ENCODE measurements at regions not wholly inside any gene's neighbourhood (a gene's known extent, or its start where the extent isn't known, plus 50 kb on each side); places are given as distances from the start of the nearest gene placed in this dataset.

- Mint-ChIP-seq H3K9me3 (no peaks in the 10 kb centered on the region), H3K27ac (no peak overlapping the region), H3K4me3 (no peak overlapping the region), H3K36me3 (ENCODE audit: low read depth) (no peaks in the 10 kb centered on the region), H3K4me1 (ENCODE audit: low read depth) (no peaks in the 10 kb centered on the region), H3K27me3 (ENCODE audit: low read depth) (no peaks in the 10 kb centered on the region)
Observed at GRCh38 chr1:208892147-208892546, 648.0 kb upstream of the PLXNA2 start.

DNA sequence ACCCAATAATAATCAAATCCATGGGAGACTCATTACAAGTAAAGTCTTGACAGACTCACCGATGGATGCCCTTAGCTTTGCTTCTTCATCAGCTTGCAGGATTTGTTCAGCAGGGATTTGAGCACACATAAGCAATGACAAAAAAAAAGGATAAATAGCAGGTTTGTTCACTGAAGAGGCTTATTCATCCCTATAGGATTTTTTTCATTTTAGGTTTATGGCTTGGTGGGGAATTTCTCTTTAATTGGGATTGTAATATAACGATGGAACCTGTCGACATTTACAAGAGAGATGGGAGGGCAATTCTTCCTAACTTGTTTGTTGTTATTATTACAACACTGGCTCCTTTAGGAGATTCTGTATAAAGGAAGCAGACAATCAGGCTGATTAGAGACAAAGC, 649.1 kb upstream of the PLXNA2 start:
- Mint-ChIP-seq H3K4me3 (no peak overlapping the region), H3K27ac (no peak overlapping the region), H3K27me3 (ENCODE audit: low read depth) (peaks cover under 1% of the 10 kb centered on the region), H3K9me3 (no peaks in the 10 kb centered on the region), H3K4me1 (ENCODE audit: low read depth) (no peaks in the 10 kb centered on the region), H3K36me3 (ENCODE audit: low read depth) (no peaks in the 10 kb centered on the region)

DNA sequence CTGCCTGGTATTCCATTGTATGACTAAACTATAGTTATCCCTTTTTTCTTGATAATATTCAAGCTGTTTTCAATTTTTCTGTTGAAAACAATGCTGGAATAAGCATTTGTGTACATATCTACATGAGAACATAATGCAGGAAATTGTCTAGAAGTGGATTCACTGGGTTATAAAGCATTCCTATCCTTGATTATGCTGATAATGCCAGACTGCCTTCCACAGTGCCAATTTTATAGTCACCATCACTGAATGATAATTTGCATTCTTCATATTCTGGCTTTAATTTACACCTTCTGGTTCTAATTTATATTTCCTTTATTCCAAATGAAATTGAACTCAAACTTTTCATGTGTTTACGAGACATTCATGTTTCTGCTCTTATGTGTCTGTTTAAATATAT, 651.0 kb upstream of the PLXNA2 start:
- H3K27ac Mint-ChIP-seq = no peak overlapping the region
- peaks cover 3% of the 10 kb centered on the region for H3K27me3 Mint-ChIP-seq (ENCODE audit: low read depth)
- no peak overlapping the region for H3K4me3 Mint-ChIP-seq
- no peaks in the 10 kb centered on the region for H3K36me3 Mint-ChIP-seq (ENCODE audit: low read depth)
- no peaks in the 10 kb centered on the region for H3K4me1 Mint-ChIP-seq (ENCODE audit: low read depth)
- H3K9me3 Mint-ChIP-seq = no peaks in the 10 kb centered on the region

DNA sequence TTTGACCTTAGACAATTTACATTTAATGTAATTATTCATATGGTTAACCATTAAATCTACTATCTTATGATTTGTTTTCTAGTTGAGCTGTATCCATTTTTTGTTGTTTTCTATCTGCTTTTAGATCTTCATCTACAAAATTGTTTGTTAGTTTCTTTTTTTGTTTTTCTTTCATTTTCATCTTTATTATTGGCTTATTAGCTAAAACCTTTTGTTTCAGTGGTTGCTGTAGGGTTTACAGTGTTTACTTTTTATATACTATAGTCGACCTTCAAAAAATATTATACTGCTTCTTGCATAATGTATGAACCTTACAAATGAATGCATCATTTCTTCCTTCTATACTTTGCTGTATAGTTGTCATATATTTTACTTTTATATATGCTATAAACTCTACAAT, 651.6 kb upstream of the PLXNA2 start:
- no peaks in the 10 kb centered on the region for H3K36me3 Mint-ChIP-seq (ENCODE audit: low read depth)
- peaks cover 3% of the 10 kb centered on the region for H3K27me3 Mint-ChIP-seq (ENCODE audit: low read depth)
- H3K27ac Mint-ChIP-seq = no peak overlapping the region
- no peak overlapping the region for H3K4me3 Mint-ChIP-seq
- no peaks in the 10 kb centered on the region for H3K9me3 Mint-ChIP-seq
- H3K4me1 Mint-ChIP-seq (ENCODE audit: low read depth) = no peaks in the 10 kb centered on the region

DNA sequence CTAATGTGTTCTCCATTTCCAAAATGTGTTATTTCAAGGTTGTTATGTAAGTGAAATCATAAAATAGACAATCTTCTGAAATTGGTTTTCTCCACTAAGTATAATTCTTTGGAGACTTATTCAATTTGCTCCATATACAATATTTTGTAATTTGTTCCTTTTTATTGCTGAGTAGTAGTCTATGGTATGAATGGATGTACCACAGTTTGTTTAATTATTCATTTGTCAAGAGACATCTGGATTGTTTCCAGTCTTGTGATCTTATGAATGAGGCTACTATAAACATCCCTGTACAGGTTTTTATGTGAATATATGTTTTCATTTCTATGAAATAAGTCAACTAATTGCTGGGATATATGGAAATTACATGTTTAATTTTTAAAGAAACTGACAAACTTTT, 652.6 kb upstream of the PLXNA2 start:
- H3K9me3 Mint-ChIP-seq = no peaks in the 10 kb centered on the region
- no peak overlapping the region for H3K4me3 Mint-ChIP-seq
- H3K27ac Mint-ChIP-seq = no peak overlapping the region
- H3K36me3 Mint-ChIP-seq (ENCODE audit: low read depth) = no peaks in the 10 kb centered on the region
- peaks cover 3% of the 10 kb centered on the region for H3K27me3 Mint-ChIP-seq (ENCODE audit: low read depth)
- H3K4me1 Mint-ChIP-seq (ENCODE audit: low read depth) = no peaks in the 10 kb centered on the region

- Mint-ChIP-seq H3K27me3 (ENCODE audit: low read depth) (peaks cover 3% of the 10 kb centered on the region), H3K36me3 (ENCODE audit: low read depth) (no peaks in the 10 kb centered on the region), H3K27ac (no peak overlapping the region), H3K4me1 (ENCODE audit: low read depth) (no peaks in the 10 kb centered on the region), H3K9me3 (no peaks in the 10 kb centered on the region), H3K4me3 (no peak overlapping the region)
Observed at GRCh38 chr1:208899438-208899837, 655.3 kb upstream of the PLXNA2 start.

DNA sequence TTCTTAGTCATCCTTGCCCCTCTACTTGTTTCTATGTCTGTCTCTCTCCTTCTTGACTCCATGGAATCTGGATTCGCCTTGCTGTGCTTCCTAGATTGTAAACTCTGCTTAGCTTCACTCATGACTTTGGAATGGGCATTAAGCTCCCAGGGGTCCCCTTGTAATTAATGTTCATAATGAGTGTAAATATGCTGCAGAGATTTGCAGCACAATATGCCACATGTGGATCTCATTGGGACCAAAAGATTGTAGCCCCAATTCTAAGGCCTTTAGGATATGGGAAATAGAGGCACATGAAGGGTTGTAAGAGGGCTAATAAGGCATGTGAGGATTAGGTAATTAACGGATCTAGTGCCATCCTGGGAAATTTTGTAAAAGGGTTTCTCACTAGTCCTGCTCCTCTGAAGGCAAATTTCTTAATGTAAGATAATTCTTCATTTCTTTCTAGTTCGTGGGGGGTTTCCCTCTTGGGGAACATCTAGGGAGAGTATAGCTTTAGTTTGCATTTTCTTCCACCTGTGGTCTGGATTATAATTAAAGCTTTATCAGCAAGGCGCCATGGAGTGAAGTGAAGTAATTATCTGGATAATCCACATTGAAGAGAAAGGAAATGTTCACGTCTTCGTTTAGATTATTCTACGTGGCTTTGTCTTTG, 659.2 kb upstream of the PLXNA2 start:
- H3K4me1 Mint-ChIP-seq (ENCODE audit: low read depth) = no peaks in the 10 kb centered on the region
- no peak overlapping the region for H3K27ac Mint-ChIP-seq

GRCh38 chr1:208907790-208908189, 663.6 kb upstream of the PLXNA2 start:
- Mint-ChIP-seq H3K4me3 (no peak overlapping the region), H3K36me3 (ENCODE audit: low read depth) (no peaks in the 10 kb centered on the region), H3K4me1 (ENCODE audit: low read depth) (no peaks in the 10 kb centered on the region)

More for the DNA sequence above, 659.2 kb upstream of the PLXNA2 start:
- Mint-ChIP-seq H3K27me3 (ENCODE audit: low read depth) (peaks cover 1% of the 10 kb centered on the region), H3K9me3 (no peaks in the 10 kb centered on the region), H3K36me3 (ENCODE audit: low read depth) (no peaks in the 10 kb centered on the region), H3K4me3 (no peak overlapping the region)

DNA sequence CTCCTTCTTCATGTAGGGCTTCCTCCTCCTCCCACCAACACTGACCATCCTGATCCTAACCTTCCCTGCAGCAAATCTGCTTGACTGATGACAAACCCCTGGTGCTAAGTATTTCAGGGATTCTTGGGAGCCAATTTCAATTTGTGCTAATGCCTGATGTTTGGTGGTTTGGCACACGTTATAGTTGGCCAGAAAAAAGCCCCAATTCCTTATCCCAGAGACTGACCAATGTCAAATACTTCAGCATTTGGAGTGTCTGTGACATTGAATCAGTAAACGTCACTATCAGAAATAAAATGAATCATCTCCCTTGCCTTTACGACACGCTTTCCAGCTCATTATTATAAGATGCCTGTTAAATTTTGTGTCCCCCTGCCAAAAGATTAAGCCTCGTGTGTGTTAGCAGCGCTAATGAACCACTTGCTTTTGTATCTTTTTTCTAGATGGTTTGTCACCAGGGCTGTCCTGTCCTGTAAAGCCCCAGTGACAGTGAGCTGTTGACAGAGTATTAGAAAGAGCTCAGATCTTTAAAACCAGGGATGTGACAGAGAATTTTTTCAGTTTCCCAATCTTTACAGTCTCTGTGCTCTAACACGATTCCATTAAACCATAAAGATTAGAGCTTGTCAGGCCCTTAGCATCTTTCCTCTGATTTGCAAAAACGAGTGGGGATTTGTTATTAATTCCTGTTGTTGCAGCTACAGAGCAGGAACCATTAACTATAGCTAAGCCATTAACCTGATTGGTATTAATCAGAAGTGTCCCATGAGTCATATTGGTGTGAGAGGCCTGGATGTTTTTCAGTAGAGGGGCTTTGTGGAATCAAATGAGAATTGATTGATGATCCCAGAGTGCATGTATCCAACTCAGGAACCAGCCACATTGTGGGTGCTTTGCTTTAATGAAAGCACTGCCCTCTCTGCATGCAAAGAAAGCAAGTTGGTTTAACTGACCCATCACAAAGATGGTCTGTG, 665.1 kb upstream of the PLXNA2 start:
- no peak overlapping the region for H3K4me3 Mint-ChIP-seq
- H3K9me3 Mint-ChIP-seq = no peaks in the 10 kb centered on the region
- H3K36me3 Mint-ChIP-seq (ENCODE audit: low read depth) = no peaks in the 10 kb centered on the region
- no peak overlapping the region for H3K27ac Mint-ChIP-seq
- no peaks in the 10 kb centered on the region for H3K4me1 Mint-ChIP-seq (ENCODE audit: low read depth)
- no peaks in the 10 kb centered on the region for H3K27me3 Mint-ChIP-seq (ENCODE audit: low read depth)

More at GRCh38 chr1:208907790-208908189, 663.6 kb upstream of the PLXNA2 start:
- Mint-ChIP-seq H3K9me3 (no peaks in the 10 kb centered on the region), H3K27ac (no peak overlapping the region), H3K27me3 (ENCODE audit: low read depth) (no peaks in the 10 kb centered on the region)

DNA sequence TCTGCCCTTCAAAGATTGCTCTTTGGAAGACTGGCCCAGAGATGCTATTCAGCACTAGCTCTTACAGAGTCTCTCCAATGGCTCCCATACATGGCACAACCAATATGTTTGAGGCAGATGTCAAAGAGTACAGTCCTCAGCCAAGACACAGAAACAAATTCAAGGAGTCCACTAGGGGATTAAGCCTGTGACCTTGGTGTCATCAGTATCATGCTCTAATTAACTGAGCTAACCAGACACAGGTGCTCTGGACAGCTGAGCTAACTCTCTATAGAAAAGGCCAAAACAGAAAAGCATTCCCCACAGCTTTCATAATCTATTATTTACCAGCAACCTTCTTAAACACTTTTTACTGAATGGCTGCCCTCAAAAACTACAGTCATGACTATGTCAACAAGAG, 666.0 kb upstream of the PLXNA2 start:
- H3K36me3 Mint-ChIP-seq (ENCODE audit: low read depth) = no peaks in the 10 kb centered on the region
- H3K27me3 Mint-ChIP-seq (ENCODE audit: low read depth) = no peaks in the 10 kb centered on the region
- H3K4me3 Mint-ChIP-seq = no peak overlapping the region
- no peaks in the 10 kb centered on the region for H3K4me1 Mint-ChIP-seq (ENCODE audit: low read depth)
- H3K27ac Mint-ChIP-seq = no peak overlapping the region
- no peaks in the 10 kb centered on the region for H3K9me3 Mint-ChIP-seq

DNA sequence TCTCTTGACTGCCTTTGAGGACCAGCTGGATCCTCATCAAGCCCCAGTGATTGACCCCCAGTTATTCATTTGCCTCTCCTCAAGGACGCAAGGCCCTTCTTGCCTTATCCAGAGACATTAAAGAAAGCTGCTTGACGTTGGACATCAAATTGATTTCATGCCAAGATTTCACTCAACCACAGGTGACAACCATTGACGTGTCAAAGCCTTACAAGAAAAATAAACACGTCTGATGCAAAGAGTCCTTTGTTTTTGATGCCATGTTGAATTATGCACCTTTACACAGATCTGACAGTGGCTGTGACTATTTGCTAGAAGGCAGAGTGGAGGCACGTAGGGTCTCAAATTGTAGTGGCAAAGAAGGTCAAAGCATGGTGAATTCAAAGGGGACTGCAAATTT, 666.2 kb upstream of the CAMK1G start:
- H3K27ac Mint-ChIP-seq = no peak overlapping the region
- H3K27me3 Mint-ChIP-seq (ENCODE audit: low read depth) = no peaks in the 10 kb centered on the region

DNA sequence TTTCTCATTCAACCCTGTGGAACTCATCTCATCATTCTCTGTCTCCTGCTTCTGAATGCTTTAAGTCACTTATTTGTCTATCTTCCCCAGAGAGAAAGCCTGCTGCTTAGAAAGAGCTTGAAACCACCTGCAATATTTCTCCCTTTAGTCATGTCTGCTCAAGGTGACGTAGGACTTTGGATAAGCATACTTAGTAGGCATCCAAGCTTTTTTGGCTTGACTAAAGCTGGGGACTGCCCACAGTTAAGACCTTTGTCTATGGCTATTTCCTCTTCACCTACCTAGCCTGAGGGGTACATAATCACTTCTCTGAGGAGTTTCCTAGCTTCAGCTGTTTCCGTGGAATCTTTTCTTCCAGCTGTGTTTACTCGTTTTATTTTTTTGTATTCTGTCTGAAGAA, 665.8 kb upstream of the CAMK1G start:
- Mint-ChIP-seq H3K9me3 (no peaks in the 10 kb centered on the region), H3K27ac (no peak overlapping the region), H3K4me3 (no peak overlapping the region), H3K36me3 (ENCODE audit: low read depth) (no peaks in the 10 kb centered on the region), H3K4me1 (ENCODE audit: low read depth) (no peaks in the 10 kb centered on the region), H3K27me3 (ENCODE audit: low read depth) (no peaks in the 10 kb centered on the region)

More for the DNA sequence above, 666.2 kb upstream of the CAMK1G start:
- no peak overlapping the region for H3K4me3 Mint-ChIP-seq
- no peaks in the 10 kb centered on the region for H3K9me3 Mint-ChIP-seq
- no peaks in the 10 kb centered on the region for H3K36me3 Mint-ChIP-seq (ENCODE audit: low read depth)
- no peaks in the 10 kb centered on the region for H3K4me1 Mint-ChIP-seq (ENCODE audit: low read depth)

- no peak overlapping the region for H3K4me3 Mint-ChIP-seq
- no peak overlapping the region for H3K27ac Mint-ChIP-seq
- no peaks in the 10 kb centered on the region for H3K9me3 Mint-ChIP-seq
- H3K4me1 Mint-ChIP-seq (ENCODE audit: low read depth) = no peaks in the 10 kb centered on the region
- no peaks in the 10 kb centered on the region for H3K27me3 Mint-ChIP-seq (ENCODE audit: low read depth)
- H3K36me3 Mint-ChIP-seq (ENCODE audit: low read depth) = no peaks in the 10 kb centered on the region
Observed at GRCh38 chr1:208918160-208918559, 665.4 kb upstream of the CAMK1G start.

DNA sequence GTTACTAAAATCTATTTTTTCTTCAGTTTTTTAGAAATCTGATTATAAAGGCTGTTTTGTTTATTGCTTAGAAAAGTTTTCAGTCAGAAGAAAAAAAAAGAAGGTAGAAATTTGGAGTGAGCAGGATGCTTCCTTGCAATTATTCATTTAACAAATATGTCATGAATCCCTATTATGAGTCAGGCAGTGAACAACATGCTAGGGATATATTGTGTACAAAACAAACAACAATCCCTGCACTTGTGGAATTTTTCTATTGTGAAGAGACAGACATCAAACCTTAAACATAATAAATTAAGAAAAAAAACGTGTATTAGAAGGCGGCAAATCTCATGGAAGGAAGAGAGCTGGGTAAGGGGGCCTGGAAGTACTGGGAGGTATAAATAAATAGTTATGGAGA, 664.1 kb upstream of the CAMK1G start:
- H3K27ac Mint-ChIP-seq = no peak overlapping the region
- H3K4me1 Mint-ChIP-seq (ENCODE audit: low read depth) = no peaks in the 10 kb centered on the region
- H3K4me3 Mint-ChIP-seq = no peak overlapping the region
- no peaks in the 10 kb centered on the region for H3K27me3 Mint-ChIP-seq (ENCODE audit: low read depth)
- no peaks in the 10 kb centered on the region for H3K36me3 Mint-ChIP-seq (ENCODE audit: low read depth)
- H3K9me3 Mint-ChIP-seq = no peaks in the 10 kb centered on the region

- Mint-ChIP-seq H3K27me3 (ENCODE audit: low read depth) (no peaks in the 10 kb centered on the region), H3K4me3 (no peak overlapping the region), H3K9me3 (no peaks in the 10 kb centered on the region), H3K36me3 (ENCODE audit: low read depth) (no peaks in the 10 kb centered on the region), H3K27ac (no peak overlapping the region), H3K4me1 (ENCODE audit: low read depth) (no peaks in the 10 kb centered on the region)
Observed at GRCh38 chr1:208921259-208921658, 662.3 kb upstream of the CAMK1G start.

Measured in T-helper 1 cell treated with Interleukin-12 subunit alpha and Interleukin-12 subunit beta and Interleukin-4 antibody, amounts not matched to agents 30 μg/mL and 1 μg/mL, for 36 hours (primary cell).